ENCODE measurements at regions not wholly inside any gene's neighbourhood (a gene's known extent, or its start where the extent isn't known, plus 50 kb on each side); places are given as distances from the start of the nearest gene placed in this dataset.

DNA sequence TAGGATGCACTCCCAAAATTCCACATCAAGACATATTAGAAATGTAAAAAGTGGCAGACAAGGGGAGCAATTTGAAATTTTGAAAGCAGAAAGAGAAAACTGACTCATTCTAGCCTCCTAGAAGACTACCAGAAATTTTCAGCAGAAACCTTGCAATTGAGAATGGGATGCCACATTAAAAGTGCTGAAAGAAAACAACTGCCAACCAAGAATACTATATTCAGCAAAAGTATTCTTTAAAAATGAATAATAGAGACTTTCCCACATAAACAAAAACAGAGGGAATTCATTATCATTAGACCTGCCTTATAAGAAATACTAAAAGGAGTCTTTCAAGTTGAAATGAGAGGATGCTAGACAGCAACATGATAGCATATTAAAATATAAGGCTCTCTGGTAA, 78.3 kb upstream of the HTR2A start:
- H3K27me3 ChIP-seq: no peaks in the 10 kb centered on the region
- TF ChIP-seq CTCF (IDR thresholded peaks at IDR 0.05): no peak
- peaks cover 0 to 22% (median 7%) of the 10 kb centered on the region in 3 donors for H3K9me3 ChIP-seq
- DNase-seq: no peak
- no peaks in the 10 kb centered on the region for H3K4me1 ChIP-seq
- no peaks in the 10 kb centered on the region for H3K36me3 ChIP-seq
- no peak overlapping the region for H3K27ac ChIP-seq
- intact Hi-C loops (cut with DNase I): loop anchor here (10.0 kb wide), 1 partner anchor 800 kb away; no protein-coding TSS in a partner anchor
- no peak overlapping the region for H3K4me3 ChIP-seq

GRCh38 chr13:46968450-46968849, 71.6 kb upstream of the HTR2A start:
- H3K27me3 ChIP-seq: no peaks in the 10 kb centered on the region
- H3K27ac ChIP-seq: no peak overlapping the region
- H3K4me1 ChIP-seq: no peaks in the 10 kb centered on the region
- 80 to 91% methylated on average over 2 of the region's 2 CpGs for WGBS, 2 donors
- TF ChIP-seq POLR2A (IDR thresholded peaks at IDR 0.05): no peak
- TF ChIP-seq CTCF (IDR thresholded peaks at IDR 0.05): no peak
- intact Hi-C loops (cut with DNase I): no loop called here
- H3K4me3 ChIP-seq: no peak overlapping the region
- no peaks in the 10 kb centered on the region for H3K9me3 ChIP-seq
- no peak for DNase-seq
- no peaks in the 10 kb centered on the region for H3K36me3 ChIP-seq

GRCh38 chr13:46964789-46965527, 68.1 kb upstream of the HTR2A start:
- H3K4me1 ChIP-seq: no peaks in the 10 kb centered on the region
- intact Hi-C loops (cut with DNase I): no loop called here
- no peak overlapping the region for H3K27ac ChIP-seq
- H3K4me3 ChIP-seq: no peak overlapping the region
- 85 to 100% methylated on average over 1 of the region's 2 CpGs for WGBS, 2 donors
- no peak for DNase-seq
- TF ChIP-seq CTCF (IDR thresholded peaks at IDR 0.05) (no peak), POLR2A (IDR thresholded peaks at IDR 0.05) (no peak)
- no peaks in the 10 kb centered on the region for H3K36me3 ChIP-seq
- H3K9me3 ChIP-seq: no peaks in the 10 kb centered on the region
- no peaks in the 10 kb centered on the region for H3K27me3 ChIP-seq

DNA sequence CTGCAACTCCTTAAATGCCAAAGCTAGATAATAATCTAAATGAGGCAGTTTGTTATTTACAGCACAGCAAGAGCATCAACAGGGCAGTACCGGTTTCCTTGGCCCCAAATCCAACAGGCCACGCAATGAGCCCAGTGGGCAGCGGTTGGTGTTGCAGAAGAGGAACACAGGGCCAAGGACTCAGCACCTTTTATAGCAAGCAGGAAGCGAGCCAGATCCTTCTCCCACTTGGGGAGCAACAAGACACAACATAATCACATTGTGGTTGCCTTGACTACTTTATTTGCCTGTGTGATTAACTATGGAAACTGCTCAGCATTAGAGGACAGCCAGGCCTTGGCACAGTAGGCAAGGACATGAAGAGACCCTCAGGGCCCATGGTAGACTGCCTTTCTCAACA, 67.1 kb upstream of the HTR2A start:
- Histone ChIP-seq H3K36me3 (no peaks in the 10 kb centered on the region), H3K9me3 (no peaks in the 10 kb centered on the region), H3K4me1 (no peaks in the 10 kb centered on the region), H3K4me3 (no peak overlapping the region), H3K27ac (no peak overlapping the region), H3K27me3 (no peaks in the 10 kb centered on the region)
- 76 to 78% methylated on average over 3 to 4 of the region's 4 CpGs for WGBS, 2 donors
- TF ChIP-seq CTCF (IDR thresholded peaks at IDR 0.05) (no peak), POLR2A (IDR thresholded peaks at IDR 0.05) (no peak)
- intact Hi-C loops (cut with DNase I): no loop called here
- DNase-seq: no peak

DNA sequence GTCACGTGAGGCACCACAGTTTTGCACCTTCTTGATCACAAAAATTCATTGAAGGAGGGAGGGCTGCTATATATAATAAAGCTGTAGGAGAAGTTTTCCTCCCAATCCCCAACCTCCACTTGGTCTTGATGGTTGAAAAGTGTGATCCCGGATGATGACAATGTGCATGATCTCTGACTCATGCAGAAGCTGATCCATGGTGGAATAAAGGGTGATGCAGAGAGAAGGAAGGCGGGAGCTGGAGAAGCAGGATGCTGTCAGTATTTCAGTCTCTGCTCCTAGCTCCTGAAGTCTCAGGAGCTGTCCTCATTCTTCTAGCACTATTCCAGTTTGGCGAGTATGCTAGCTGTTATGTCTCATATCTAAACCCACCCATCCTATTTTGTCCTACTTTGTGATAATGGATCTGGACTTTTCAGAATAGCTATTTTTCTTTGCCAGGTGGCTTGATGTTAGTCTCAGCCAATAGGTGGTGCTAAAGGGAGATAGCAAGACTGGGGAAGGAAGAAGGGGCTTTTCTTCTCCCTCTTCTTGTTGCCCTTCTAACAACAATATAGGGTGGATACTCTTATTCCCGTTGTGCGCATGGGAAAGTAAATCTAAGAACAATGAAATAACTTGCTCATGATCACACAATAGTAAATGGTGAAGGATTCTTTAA, 65.6 kb upstream of the HTR2A start:
- intact Hi-C loops (cut with DNase I): no loop called here
- 67 to 73% methylated on average over 6 of the region's 6 CpGs for WGBS, 2 donors
- Histone ChIP-seq H3K27ac (no peak overlapping the region), H3K36me3 (no peaks in the 10 kb centered on the region), H3K27me3 (no peaks in the 10 kb centered on the region), H3K4me3 (no peak overlapping the region), H3K9me3 (no peaks in the 10 kb centered on the region), H3K4me1 (no peaks in the 10 kb centered on the region)
- TF ChIP-seq CTCF (IDR thresholded peaks at IDR 0.05): peak in 1 of 6 experiments; percentile 13
- no peak for TF ChIP-seq POLR2A (IDR thresholded peaks at IDR 0.05)
- DNase-seq: no peak
